Keratinocyte (primary cell): ENCODE measurements at regions not wholly inside any gene's neighbourhood (a gene's known extent, or its start where the extent isn't known, plus 50 kb on each side); places are given as distances from the start of the nearest gene placed in this dataset.

Experiments used
- DNase-seq: peaks from one replicate; pipeline ENCODE4 v3.0.0-alpha.2; 2011; ENCODE audit warnings: low read depth, missing footprints, low spot score
- FAIRE-seq: peaks from 2 replicates; lab custom pipeline; 2011; peaks lifted over from hg19 to GRCh38; lab: Jason Lieb, UNC
- H2AFZ ChIP-seq: 2 replicates; pipeline ENCODE4 v1.6.0; 2012; ENCODE audit warnings: low read length, control low read depth, inconsistent platforms; ENCODE audit not compliant: control insufficient read depth
- H3K27ac ChIP-seq: 2 replicates; pipeline ENCODE4 v1.5.1; 2011; ENCODE audit warnings: low read length; ENCODE audit not compliant: control insufficient read depth, insufficient read depth
- H3K27me3 ChIP-seq: 3 replicates; pipeline ENCODE4 v1.6.0; 2011; ENCODE audit warnings: low read length; ENCODE audit not compliant: control insufficient read depth, insufficient read depth; ENCODE audit errors: extremely low read depth
- H3K36me3 ChIP-seq, 2 experiments: 2 replicates in 1 of 2; 3 replicates in 1 of 2; pipeline ENCODE4 v1.5.1; 2011; ENCODE audit warnings: low read length in 2 of 2, mild to moderate bottlenecking in 1 of 2; ENCODE audit not compliant: control insufficient read depth in 2 of 2, insufficient read depth in 2 of 2; ENCODE audit errors: extremely low read depth in 1 of 2
- H3K4me1 ChIP-seq: 3 replicates; pipeline ENCODE4 v1.5.1; 2011; ENCODE audit warnings: low read length; ENCODE audit not compliant: control insufficient read depth, insufficient read depth; ENCODE audit errors: extremely low read depth
- H3K4me2 ChIP-seq: 3 replicates; pipeline ENCODE4 v1.6.0; 2011; ENCODE audit warnings: low read depth, low read length; ENCODE audit not compliant: control insufficient read depth, insufficient read depth; ENCODE audit errors: extremely low read depth
- H3K4me3 ChIP-seq, 3 experiments: fragments of 200-600 bp in 1 of 3; sonication (generic) in 1 of 3; 2 replicates in 2 of 3; 3 replicates in 1 of 3; pipeline ENCODE4 v1.5.1; 2011 to 2016; ENCODE audit warnings: low read length in 3 of 3, mild to moderate bottlenecking in 3 of 3, control low read depth in 2 of 3, inconsistent platforms in 1 of 3, low read depth in 1 of 3, mixed read lengths in 1 of 3, mixed run types in 1 of 3, moderate library complexity in 1 of 3; ENCODE audit not compliant: control insufficient read depth in 2 of 3, insufficient read depth in 2 of 3; ENCODE audit errors: extremely low read depth in 1 of 3
- H3K79me2 ChIP-seq: 2 replicates; pipeline ENCODE4 v1.6.0; 2012; ENCODE audit warnings: low read length; ENCODE audit not compliant: control insufficient read depth, insufficient read depth
- H3K9ac ChIP-seq: 3 replicates; pipeline ENCODE4 v1.6.0; 2011; ENCODE audit warnings: low read length; ENCODE audit not compliant: control insufficient read depth, insufficient read depth; ENCODE audit errors: extremely low read depth
- H3K9me1 ChIP-seq: 3 replicates; pipeline ENCODE4 v1.6.0; 2011; ENCODE audit warnings: low read length; ENCODE audit not compliant: control insufficient read depth, insufficient read depth; ENCODE audit errors: extremely low read depth
- H3K9me3 ChIP-seq: 2 replicates; pipeline ENCODE4 v1.5.1; 2012; ENCODE audit warnings: low read depth, low read length; ENCODE audit not compliant: control insufficient read depth
- H4K20me1 ChIP-seq: 3 replicates; pipeline ENCODE4 v1.6.0; 2011; ENCODE audit warnings: low read length; ENCODE audit not compliant: control insufficient read depth, insufficient read depth; ENCODE audit errors: extremely low read depth
- CTCF ChIP-seq, 3 experiments: IDR thresholded peaks in 1 of 3; conservative IDR thresholded peaks in 1 of 3; optimal IDR thresholded peaks in 1 of 3; 2 replicates in 2 of 3; 3 replicates in 1 of 3; pipeline versions ENCODE3 to v1.5.1; 2011; ENCODE audit warnings: low read length in 3 of 3, mild to moderate bottlenecking in 3 of 3, moderate library complexity in 2 of 3, control low read depth in 1 of 3, inconsistent platforms in 1 of 3; ENCODE audit not compliant: insufficient read depth in 2 of 3; ENCODE audit errors: extremely low read depth in 1 of 3
- EZH2 ChIP-seq: IDR thresholded peaks from one replicate; pipeline ENCODE4 v1.6.1; 2012; ENCODE audit warnings: inconsistent platforms, mild to moderate bottlenecking, low read length, moderate library complexity
- dilution Hi-C: fragments of 300-500 bp; cut with MboI; formaldehyde crosslinking; loops from one replicate; pipeline ENCODE4 v1.7.0; 2020; ENCODE audit warnings: low sequenced_read_pairs; ENCODE audit not compliant: extremely low pct_ligation_motif_present

- no peaks in the 10 kb centered on the region for H3K79me2 ChIP-seq
- no peaks in the 10 kb centered on the region for H4K20me1 ChIP-seq
- H2AFZ ChIP-seq = no peak overlapping the region
- no peaks in the 10 kb centered on the region for H3K9me1 ChIP-seq
- no peaks in the 10 kb centered on the region for H3K36me3 ChIP-seq
- no peak overlapping the region for H3K4me3 ChIP-seq
- no peak overlapping the region for H3K9ac ChIP-seq
- FAIRE-seq (no peak), DNase-seq (no peak)
- no peak overlapping the region for H3K4me2 ChIP-seq
- no peak overlapping the region for H3K27ac ChIP-seq
- H3K9me3 ChIP-seq = no peaks in the 10 kb centered on the region
- H3K27me3 ChIP-seq = no peaks in the 10 kb centered on the region
- dilution Hi-C loops = no loop called here
- TF ChIP-seq EZH2 = no peak
- no peak for TF ChIP-seq CTCF (optimal IDR thresholded peaks at IDR 0.05 in 1 of 3, IDR thresholded peaks at IDR 0.05 in 1 of 3, conservative IDR thresholded peaks at IDR 0.05 in 1 of 3; ENCODE audit: extremely low read depth in 1 of 3, insufficient read depth in 2 of 3, low read length in 3 of 3)
- no peaks in the 10 kb centered on the region for H3K4me1 ChIP-seq
Measured at GRCh38 chr21:15993951-15994350, 264.2 kb downstream of the USP25 start.

GRCh38 chr21:15999741-16000140, 270.0 kb downstream of the USP25 start:
- Histone ChIP-seq H3K27ac (no peak overlapping the region), H2AFZ (no peak overlapping the region), H3K4me2 (no peak overlapping the region), H3K4me1 (no peaks in the 10 kb centered on the region), H3K9ac (no peak overlapping the region), H3K9me3 (no peaks in the 10 kb centered on the region), H3K79me2 (no peaks in the 10 kb centered on the region), H3K36me3 (no peaks in the 10 kb centered on the region), H3K9me1 (no peaks in the 10 kb centered on the region), H4K20me1 (no peaks in the 10 kb centered on the region), H3K27me3 (no peaks in the 10 kb centered on the region), H3K4me3 (no peak overlapping the region)
- dilution Hi-C loops = no loop called here
- FAIRE-seq = no peak
- no peak for DNase-seq
- TF ChIP-seq EZH2 = no peak
- TF ChIP-seq CTCF (optimal IDR thresholded peaks at IDR 0.05 in 1 of 3, IDR thresholded peaks at IDR 0.05 in 1 of 3, conservative IDR thresholded peaks at IDR 0.05 in 1 of 3; ENCODE audit: extremely low read depth in 1 of 3, insufficient read depth in 2 of 3, low read length in 3 of 3) = no peak
